ENCODE measurements at regions not wholly inside any gene's neighbourhood (a gene's known extent, or its start where the extent isn't known, plus 50 kb on each side); places are given as distances from the start of the nearest gene placed in this dataset.

DNA sequence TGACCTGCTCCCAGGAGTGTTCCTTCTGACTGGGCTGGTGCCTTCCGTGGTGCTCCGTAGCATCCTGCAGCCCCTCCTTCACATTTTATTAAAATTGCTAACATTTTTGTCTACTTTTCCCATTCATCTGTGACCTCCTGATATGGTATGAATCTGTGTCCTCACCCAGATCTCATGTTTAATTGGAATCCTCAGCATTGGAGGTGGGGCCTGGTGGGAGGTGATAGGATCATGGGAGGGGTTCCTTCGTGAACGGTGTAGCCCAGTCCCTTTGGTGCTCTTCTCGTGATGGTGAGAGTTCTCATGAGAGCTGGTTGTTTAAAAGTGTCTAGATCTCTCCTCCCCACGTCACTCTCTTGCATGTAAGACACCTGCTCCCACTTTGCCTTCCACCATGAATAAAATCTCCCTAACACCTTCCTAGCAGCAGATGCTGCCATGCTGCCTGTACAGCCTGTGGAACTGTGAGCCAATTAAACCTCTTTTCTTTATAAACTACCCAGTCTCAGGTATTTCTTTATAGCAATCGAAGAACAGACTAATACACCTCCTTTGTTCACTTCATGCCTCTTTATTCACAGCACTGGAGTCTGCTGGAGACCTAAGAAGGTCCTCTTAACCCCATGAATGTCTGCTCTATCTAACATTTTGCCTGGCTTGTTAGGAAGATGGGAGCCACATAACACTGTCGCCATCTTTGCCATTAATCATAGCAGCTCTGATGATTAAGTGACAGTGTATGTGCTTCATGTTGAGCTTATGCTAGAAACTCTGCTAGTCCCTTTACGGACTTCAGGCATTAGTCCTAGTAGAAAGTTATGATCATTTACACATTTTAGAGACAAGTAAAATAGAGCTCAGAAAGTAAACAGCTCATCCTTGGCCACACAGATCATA, 377.7 kb upstream of the MAF start:
- H3K36me3 Mint-ChIP-seq (ENCODE audit: insufficient read depth, unreplicated experiment) = no peaks in the 10 kb centered on the region
- TF ChIP-seq, protein P1, sequence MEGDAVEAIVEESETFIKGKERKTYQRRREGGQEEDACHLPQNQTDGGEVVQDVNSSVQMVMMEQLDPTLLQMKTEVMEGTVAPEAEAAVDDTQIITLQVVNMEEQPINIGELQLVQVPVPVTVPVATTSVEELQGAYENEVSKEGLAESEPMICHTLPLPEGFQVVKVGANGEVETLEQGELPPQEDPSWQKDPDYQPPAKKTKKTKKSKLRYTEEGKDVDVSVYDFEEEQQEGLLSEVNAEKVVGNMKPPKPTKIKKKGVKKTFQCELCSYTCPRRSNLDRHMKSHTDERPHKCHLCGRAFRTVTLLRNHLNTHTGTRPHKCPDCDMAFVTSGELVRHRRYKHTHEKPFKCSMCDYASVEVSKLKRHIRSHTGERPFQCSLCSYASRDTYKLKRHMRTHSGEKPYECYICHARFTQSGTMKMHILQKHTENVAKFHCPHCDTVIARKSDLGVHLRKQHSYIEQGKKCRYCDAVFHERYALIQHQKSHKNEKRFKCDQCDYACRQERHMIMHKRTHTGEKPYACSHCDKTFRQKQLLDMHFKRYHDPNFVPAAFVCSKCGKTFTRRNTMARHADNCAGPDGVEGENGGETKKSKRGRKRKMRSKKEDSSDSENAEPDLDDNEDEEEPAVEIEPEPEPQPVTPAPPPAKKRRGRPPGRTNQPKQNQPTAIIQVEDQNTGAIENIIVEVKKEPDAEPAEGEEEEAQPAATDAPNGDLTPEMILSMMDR (IDR thresholded peaks at IDR 0.05; ENCODE audit: unreplicated experiment) = no peak
- ChIA-PET CTCF (interaction anchor here (0.7 kb wide), 1 partner anchor 27 kb away, joined by 3 read pairs; no protein-coding TSS in a partner anchor), POLR2A (no interaction called here)
- intact Hi-C loops (cut with micrococcal nuclease) = no loop called here
- BruUV-seq (replicated peaks) = no TSS peak
- H3K27me3 Mint-ChIP-seq (ENCODE audit: insufficient read depth, unreplicated experiment) = peaks cover 14% of the 10 kb centered on the region
- no peak overlapping the region for H3K27ac Mint-ChIP-seq (ENCODE audit: low read depth, unreplicated experiment)
- no peak overlapping the region for H3K4me3 Mint-ChIP-seq (ENCODE audit: unreplicated experiment)
- no peaks in the 10 kb centered on the region for H3K9me3 Mint-ChIP-seq (ENCODE audit: unreplicated experiment)
- DNase-seq (ENCODE audit: unreplicated experiment) = no peak
- no peaks in the 10 kb centered on the region for H3K4me1 Mint-ChIP-seq (ENCODE audit: insufficient read depth, unreplicated experiment)

DNA sequence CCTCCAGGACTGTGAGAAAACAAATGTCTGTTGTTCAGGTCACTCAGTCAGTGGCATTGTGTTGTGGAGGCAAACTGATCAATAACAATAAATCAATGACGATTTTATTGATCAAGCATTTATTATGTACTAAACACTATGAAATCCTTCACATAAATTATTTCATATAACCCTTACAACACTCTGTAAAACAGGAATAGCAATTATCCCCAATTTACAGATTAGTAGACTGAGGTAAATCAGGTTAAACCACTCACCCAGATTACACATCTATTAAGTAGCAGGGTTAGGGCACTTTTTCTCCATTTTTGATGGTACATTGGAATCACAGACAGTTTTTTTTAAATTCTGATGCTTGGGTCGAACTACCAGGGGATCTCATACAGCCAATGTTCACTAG, 372.8 kb upstream of the MAF start:
- Mint-ChIP-seq H3K36me3 (ENCODE audit: insufficient read depth, unreplicated experiment) (no peaks in the 10 kb centered on the region), H3K27me3 (ENCODE audit: insufficient read depth, unreplicated experiment) (peaks cover 6% of the 10 kb centered on the region), H3K27ac (ENCODE audit: low read depth, unreplicated experiment) (no peak overlapping the region), H3K9me3 (ENCODE audit: unreplicated experiment) (no peaks in the 10 kb centered on the region), H3K4me3 (ENCODE audit: unreplicated experiment) (no peak overlapping the region), H3K4me1 (ENCODE audit: insufficient read depth, unreplicated experiment) (no peaks in the 10 kb centered on the region)
- intact Hi-C loops (cut with micrococcal nuclease) = no loop called here
- no peak for DNase-seq (ENCODE audit: unreplicated experiment)
- TF ChIP-seq, protein P1 (IDR thresholded peaks at IDR 0.05; ENCODE audit: unreplicated experiment) = no peak
- CTCF ChIA-PET = no interaction called here
- POLR2A ChIA-PET = no interaction called here
- BruUV-seq (replicated peaks) = no TSS peak

DNA sequence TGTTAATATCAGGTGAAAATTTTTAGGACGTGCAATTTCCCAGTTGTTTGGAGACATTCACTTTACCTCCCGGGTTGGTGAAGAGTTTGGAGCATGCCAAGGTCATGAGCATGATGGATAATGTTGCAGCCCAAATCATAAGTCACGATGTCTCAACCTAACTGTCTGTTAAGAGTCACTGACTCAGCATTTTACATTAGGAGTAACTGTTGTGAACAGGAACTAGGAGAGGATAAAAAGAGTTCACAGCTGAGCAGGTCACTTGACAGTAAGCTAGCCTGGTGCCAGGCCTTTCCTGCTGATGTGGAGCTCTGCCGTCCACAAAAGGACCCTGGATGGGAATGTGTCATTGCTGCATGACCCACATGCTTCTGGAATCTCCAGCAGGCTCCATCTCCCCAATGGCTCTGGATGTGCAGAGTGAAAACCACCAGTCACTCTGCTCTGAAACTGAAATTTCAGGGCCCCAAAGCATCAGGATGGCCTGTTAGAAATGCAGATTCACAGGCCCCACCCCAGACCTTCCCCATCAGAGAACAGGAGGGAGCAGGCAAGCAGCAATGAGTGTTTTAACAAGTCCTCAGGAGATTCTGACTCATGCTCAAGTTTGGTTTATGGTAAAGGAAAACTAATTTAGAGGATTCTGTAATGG, 371.6 kb upstream of the MAF start:
- no TSS peak for BruUV-seq (replicated peaks)
- Mint-ChIP-seq H3K36me3 (ENCODE audit: insufficient read depth, unreplicated experiment) (no peaks in the 10 kb centered on the region), H3K4me1 (ENCODE audit: insufficient read depth, unreplicated experiment) (no peaks in the 10 kb centered on the region), H3K27me3 (ENCODE audit: insufficient read depth, unreplicated experiment) (no peaks in the 10 kb centered on the region), H3K4me3 (ENCODE audit: unreplicated experiment) (no peak overlapping the region), H3K27ac (ENCODE audit: low read depth, unreplicated experiment) (no peak overlapping the region), H3K9me3 (ENCODE audit: unreplicated experiment) (no peaks in the 10 kb centered on the region)
- ChIA-PET POLR2A (interaction anchor here (0.9 kb wide), 1 partner anchor 916 kb away, joined by 3 read pairs; no protein-coding TSS in a partner anchor), CTCF (no interaction called here)
- TF ChIP-seq, protein P1 (IDR thresholded peaks at IDR 0.05; ENCODE audit: unreplicated experiment) = no peak
- intact Hi-C loops (cut with micrococcal nuclease) = no loop called here
- DNase-seq (ENCODE audit: unreplicated experiment) = no peak

DNA sequence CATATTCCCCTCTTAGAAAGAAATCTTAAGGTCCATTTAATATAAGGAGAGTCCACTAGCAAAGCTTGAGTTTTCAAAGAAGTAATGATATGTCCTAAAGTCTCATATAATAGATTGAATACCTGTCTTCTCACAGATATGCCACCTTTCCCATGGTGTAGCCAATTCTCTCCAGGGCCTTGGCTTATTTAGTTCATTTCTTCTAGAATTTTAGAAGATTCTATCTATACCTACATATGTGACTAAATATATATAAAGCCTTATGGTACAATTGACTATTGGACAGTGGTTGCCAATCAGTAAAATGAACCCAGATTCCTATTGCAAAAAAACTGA, 370.7 kb upstream of the MAF start:
- Mint-ChIP-seq H3K36me3 (ENCODE audit: insufficient read depth, unreplicated experiment) (no peaks in the 10 kb centered on the region), H3K27ac (ENCODE audit: low read depth, unreplicated experiment) (no peak overlapping the region), H3K4me3 (ENCODE audit: unreplicated experiment) (no peak overlapping the region), H3K9me3 (ENCODE audit: unreplicated experiment) (no peaks in the 10 kb centered on the region), H3K4me1 (ENCODE audit: insufficient read depth, unreplicated experiment) (no peaks in the 10 kb centered on the region), H3K27me3 (ENCODE audit: insufficient read depth, unreplicated experiment) (no peaks in the 10 kb centered on the region)
- TF ChIP-seq, protein P1 (IDR thresholded peaks at IDR 0.05; ENCODE audit: unreplicated experiment) = no peak
- no peak for DNase-seq (ENCODE audit: unreplicated experiment)
- intact Hi-C loops (cut with micrococcal nuclease) = no loop called here
- no TSS peak for BruUV-seq (replicated peaks)
- CTCF ChIA-PET = interaction anchor here (0.6 to 1.3 kb wide), 3 partner anchors 9 to 87 kb away, joined by 3 to 4 read pairs (median 4); no protein-coding TSS in a partner anchor
- POLR2A ChIA-PET = interaction anchor here (0.9 kb wide), 1 partner anchor 915 kb away, joined by 3 read pairs; no protein-coding TSS in a partner anchor

Data from MCF 10A (cell line).